ENCODE measurements at regions not wholly inside any gene's neighbourhood (a gene's known extent, or its start where the extent isn't known, plus 50 kb on each side); places are given as distances from the start of the nearest gene placed in this dataset.

DNA sequence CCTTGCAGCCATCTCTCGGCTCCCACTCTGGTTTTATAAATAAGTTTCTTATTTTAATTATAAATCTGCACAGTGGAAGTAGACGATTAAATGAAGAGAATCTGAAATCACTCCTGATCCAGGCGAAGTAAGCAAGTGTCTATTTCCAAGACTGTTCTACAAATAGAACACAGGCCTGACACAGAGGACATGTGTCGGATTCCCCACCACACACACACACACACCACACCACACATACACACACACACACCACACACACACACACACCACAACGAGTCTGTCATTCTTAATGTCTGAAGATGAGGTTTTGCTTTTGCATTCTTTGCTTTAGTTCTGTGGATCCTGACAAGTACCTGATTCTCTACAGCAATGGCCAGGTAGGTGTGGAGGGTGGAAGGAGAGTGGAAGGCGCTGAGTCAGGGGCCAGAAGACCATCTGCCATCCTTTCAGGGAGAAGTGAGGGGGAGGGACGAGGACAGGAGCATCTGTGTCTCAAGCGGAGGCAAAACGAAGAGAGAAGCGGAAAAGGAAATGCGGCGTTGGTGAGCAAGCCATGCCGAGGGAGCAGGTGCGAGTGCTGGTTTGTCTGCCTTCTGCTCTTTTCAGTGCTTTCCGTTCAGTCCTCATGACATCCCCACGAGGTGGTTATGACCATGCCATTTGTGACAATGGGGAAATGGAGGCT lies 110.2 kb downstream of the TEX26 start:
- no peak overlapping the region for H3K27ac ChIP-seq
- 69 to 72% methylated on average over 16 of the region's 16 CpGs for WGBS, 2 donors
- H3K4me3 ChIP-seq: no peak overlapping the region
- ATAC-seq: no peak
- H3K36me3 ChIP-seq (replicated peaks in 1 of 2; ENCODE audit: insufficient read depth in 1 of 2, low read depth in 2 of 2): no peaks in the 10 kb centered on the region
- H3K4me1 ChIP-seq: peaks cover 8% of the 10 kb centered on the region
- intact Hi-C loops (cut with DNase I): loop anchor here (10.0 kb wide), 1 partner anchor 908 kb away; no protein-coding TSS in a partner anchor
- no peak for DNase-seq
- TF ChIP-seq, protein P1, sequence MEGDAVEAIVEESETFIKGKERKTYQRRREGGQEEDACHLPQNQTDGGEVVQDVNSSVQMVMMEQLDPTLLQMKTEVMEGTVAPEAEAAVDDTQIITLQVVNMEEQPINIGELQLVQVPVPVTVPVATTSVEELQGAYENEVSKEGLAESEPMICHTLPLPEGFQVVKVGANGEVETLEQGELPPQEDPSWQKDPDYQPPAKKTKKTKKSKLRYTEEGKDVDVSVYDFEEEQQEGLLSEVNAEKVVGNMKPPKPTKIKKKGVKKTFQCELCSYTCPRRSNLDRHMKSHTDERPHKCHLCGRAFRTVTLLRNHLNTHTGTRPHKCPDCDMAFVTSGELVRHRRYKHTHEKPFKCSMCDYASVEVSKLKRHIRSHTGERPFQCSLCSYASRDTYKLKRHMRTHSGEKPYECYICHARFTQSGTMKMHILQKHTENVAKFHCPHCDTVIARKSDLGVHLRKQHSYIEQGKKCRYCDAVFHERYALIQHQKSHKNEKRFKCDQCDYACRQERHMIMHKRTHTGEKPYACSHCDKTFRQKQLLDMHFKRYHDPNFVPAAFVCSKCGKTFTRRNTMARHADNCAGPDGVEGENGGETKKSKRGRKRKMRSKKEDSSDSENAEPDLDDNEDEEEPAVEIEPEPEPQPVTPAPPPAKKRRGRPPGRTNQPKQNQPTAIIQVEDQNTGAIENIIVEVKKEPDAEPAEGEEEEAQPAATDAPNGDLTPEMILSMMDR (IDR thresholded peaks at IDR 0.05): no peak
- no peak for TF ChIP-seq POLR2A (IDR thresholded peaks at IDR 0.05)
- no peaks in the 10 kb centered on the region for H3K27me3 ChIP-seq
- no peaks in the 10 kb centered on the region for H3K9me3 ChIP-seq

DNA sequence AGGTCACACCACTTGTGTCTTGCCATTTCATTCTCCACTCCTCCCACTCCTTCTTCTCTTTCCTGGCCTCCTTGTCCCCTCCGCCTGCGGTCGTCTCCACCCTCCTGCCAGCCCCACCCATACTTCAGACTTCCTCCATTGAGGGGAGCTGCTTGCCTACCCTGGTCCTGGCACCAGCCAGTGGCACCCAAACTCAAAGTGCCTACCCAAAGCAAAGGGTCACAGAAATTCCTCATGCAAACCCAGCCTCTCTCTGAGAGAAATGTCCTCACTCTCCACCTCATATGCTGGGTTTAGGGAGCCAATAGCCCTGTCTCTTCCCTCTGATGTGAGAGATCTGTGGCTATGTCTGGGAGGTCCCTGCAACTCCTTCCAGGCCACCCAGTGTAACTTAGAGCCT lies 109.6 kb downstream of the TEX26 start:
- Histone ChIP-seq H3K9me3 (no peaks in the 10 kb centered on the region), H3K4me3 (no peak overlapping the region), H3K27me3 (no peaks in the 10 kb centered on the region), H3K36me3 (replicated peaks in 1 of 2; ENCODE audit: insufficient read depth in 1 of 2, low read depth in 2 of 2) (no peaks in the 10 kb centered on the region), H3K4me1 (peaks cover 8% of the 10 kb centered on the region), H3K27ac (no peak overlapping the region)
- ATAC-seq (no peak), DNase-seq (no peak)
- intact Hi-C loops (cut with DNase I): loop anchor here (10.0 kb wide), 1 partner anchor 907 kb away; no protein-coding TSS in a partner anchor
- TF ChIP-seq, protein P1 (IDR thresholded peaks at IDR 0.05): no peak
- no peak for TF ChIP-seq POLR2A (IDR thresholded peaks at IDR 0.05)
- WGBS, 2 donors: 27 to 58% methylated on average over 3 of the region's 3 CpGs

DNA sequence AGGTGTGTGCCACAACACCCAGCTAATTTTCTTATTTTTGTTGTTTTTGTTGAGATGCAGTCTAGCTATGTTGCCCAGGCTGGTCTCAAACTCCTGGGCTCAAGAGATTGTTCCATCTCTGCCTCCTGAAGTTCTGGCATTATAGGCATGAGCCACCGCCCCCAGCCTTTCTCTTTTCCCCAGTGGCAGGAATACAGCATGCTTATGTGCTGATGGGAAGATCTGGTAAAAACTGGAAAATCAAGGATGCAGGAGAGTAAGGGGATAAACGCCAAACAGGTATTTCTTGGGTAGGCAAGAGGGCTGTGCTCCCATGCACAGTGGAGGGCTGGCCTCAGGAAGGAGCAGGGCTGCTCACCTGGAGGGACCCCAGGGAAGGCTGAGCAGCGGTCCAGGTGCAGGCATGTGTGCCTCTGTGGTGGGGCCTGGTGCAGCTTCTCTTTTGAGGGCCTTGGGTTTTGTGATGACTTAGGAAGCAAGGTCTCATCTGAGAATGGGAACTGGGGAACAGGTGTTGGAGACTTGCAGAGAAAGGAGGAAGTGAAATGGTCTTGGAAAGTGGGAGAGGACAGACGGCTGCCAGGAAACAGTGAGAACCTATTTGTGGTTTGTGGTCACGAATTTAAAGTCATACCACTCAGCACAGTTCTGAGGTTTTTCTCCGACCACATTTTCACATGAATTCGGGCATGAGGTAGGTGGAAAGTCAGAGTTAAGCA lies 106.5 kb downstream of the TEX26 start:
- Histone ChIP-seq H3K27ac (no peak overlapping the region), H3K36me3 (replicated peaks in 1 of 2; ENCODE audit: insufficient read depth in 1 of 2, low read depth in 2 of 2) (no peaks in the 10 kb centered on the region), H3K4me3 (no peak overlapping the region), H3K9me3 (no peaks in the 10 kb centered on the region), H3K27me3 (peaks cover 0 to 9% of the 10 kb centered on the region in 2 donors), H3K4me1 (peaks cover 1% of the 10 kb centered on the region)
- TF ChIP-seq, protein P1 (IDR thresholded peaks at IDR 0.05): no peak
- no peak for TF ChIP-seq POLR2A (IDR thresholded peaks at IDR 0.05)
- ATAC-seq (no peak), DNase-seq (no peak)
- WGBS, 2 donors: 46 to 66% methylated on average over 7 of the region's 7 CpGs
- intact Hi-C loops (cut with DNase I): no loop called here

DNA sequence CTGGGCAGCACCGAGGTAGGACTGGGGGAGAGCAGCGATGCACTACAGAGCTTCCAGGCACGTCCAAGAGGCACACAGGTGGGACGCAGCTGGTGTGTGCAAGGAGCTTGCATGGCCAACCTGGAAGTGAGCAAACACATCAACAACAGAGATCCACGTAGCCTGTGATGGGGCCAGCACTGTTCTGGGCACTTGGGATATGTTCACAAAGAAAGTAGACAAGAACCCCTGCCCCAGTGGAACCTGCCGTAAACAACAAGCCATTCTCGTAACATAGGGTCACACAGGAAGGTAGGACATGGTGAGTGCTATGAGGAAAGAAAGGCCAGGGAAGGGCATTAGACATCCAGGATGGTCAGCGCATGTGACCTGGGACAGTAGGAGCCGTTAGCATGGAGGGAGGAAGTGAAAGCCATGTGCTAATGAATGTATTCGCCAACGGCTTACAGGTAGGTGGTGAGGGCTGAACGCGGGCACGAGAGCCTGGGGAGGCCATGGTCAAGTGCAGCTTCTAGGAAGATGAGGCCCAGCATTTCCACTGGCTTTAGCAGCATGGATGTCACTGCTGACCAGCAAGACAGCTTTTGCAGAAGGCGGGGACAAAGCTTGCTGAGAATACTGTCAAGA lies 105.5 kb downstream of the TEX26 start:
- Histone ChIP-seq H3K27ac (no peak overlapping the region), H3K9me3 (no peaks in the 10 kb centered on the region), H3K4me1 (no peaks in the 10 kb centered on the region), H3K27me3 (peaks cover 0 to 9% of the 10 kb centered on the region in 2 donors), H3K4me3 (no peak overlapping the region), H3K36me3 (replicated peaks in 1 of 2; ENCODE audit: insufficient read depth in 1 of 2, low read depth in 2 of 2) (no peaks in the 10 kb centered on the region)
- intact Hi-C loops (cut with DNase I): no loop called here
- WGBS, 2 donors: 79 to 81% methylated on average over 14 to 15 of the region's 15 CpGs
- no peak for TF ChIP-seq POLR2A (IDR thresholded peaks at IDR 0.05)
- TF ChIP-seq, protein P1 (IDR thresholded peaks at IDR 0.05): no peak
- DNase-seq (no peak), ATAC-seq (no peak)
